K562 (cell line): ENCODE measurements at regions not wholly inside any gene's neighbourhood (a gene's known extent, or its start where the extent isn't known, plus 50 kb on each side); places are given as distances from the start of the nearest gene placed in this dataset.

Source experiments
- ATAC-seq: fragments of 200-7000 bp; cut with Tn5 transposase; 3 replicates; pipeline ENCODE4 v1.9.1; 2020; ENCODE audit warnings: moderate library complexity
- BruUV-seq: library from RNA; stranded (reverse); fragments of 400-500 nt; replicated peaks from 2 replicates; lab custom pipeline; 2021; lab: Mats Ljungman, UMichigan
- CTCF ChIA-PET: fragments of 300-600 bp; formaldehyde crosslinking; extraction: SDS; loops from one replicate; lab custom pipeline; 2021; ENCODE audit warnings: low intra/inter-chr PET ratio; lab: Yijun Ruan, JAX
- POLR2A ChIA-PET: fragments of 300-600, 350-650 bp; sonication (Branson Sonifier 250); formaldehyde crosslinking; extraction: SDS; loops from one replicate; lab custom pipeline; 2021; ENCODE audit warnings: antibody characterized with exemption, inconsistent platforms; lab: Yijun Ruan, JAX
- DNase-seq, 4 experiments: peaks; one replicate each; pipeline versions ENCODE4 v3.0.0 to v3.0.0-alpha.2; 2011 to 2018; ENCODE audit warnings: low spot score in 3 of 4, mixed read lengths in 3 of 4; ENCODE audit errors: extremely low read depth in 1 of 4
- FAIRE-seq: peaks from 2 replicates; lab custom pipeline; 2011; peaks lifted over from hg19 to GRCh38; lab: Jason Lieb, UNC
- H2AFZ ChIP-seq: 2 replicates; pipeline ENCODE4 v1.6.0; 2011; ENCODE audit warnings: low read depth, low read length, control low read depth, inconsistent platforms
- H3K27ac ChIP-seq: fragments of 200-600 bp; 3 replicates; pipeline ENCODE4 v1.8.0; 2011; ENCODE audit warnings: low read depth, mild to moderate bottlenecking, control low read depth, inconsistent platforms, low read length, moderate library complexity, mixed read lengths; ENCODE audit errors: extremely low read depth
- H3K27me3 ChIP-seq, 2 experiments: fragments of 300-600 bp in 1 of 2; 2 replicates in 1 of 2; 3 replicates in 1 of 2; pipeline versions ENCODE4 v1.6.0 to v1.8.0; 2011; ENCODE audit warnings: inconsistent platforms in 2 of 2, low read length in 2 of 2, mild to moderate bottlenecking in 1 of 2, mixed read lengths in 1 of 2, moderate library complexity in 1 of 2; ENCODE audit not compliant: control insufficient read depth in 2 of 2, insufficient read depth in 2 of 2
- H3K36me3 ChIP-seq: fragments of 300-600 bp; 3 replicates; pipeline ENCODE4 v1.8.0; 2011; ENCODE audit warnings: mild to moderate bottlenecking, low read length, inconsistent platforms; ENCODE audit not compliant: control insufficient read depth, insufficient read depth
- H3K4me1 ChIP-seq, 2 experiments: fragments of 200-600 bp in 1 of 2; replicated peaks in 1 of 2; 2 replicates in 1 of 2; 3 replicates in 1 of 2; pipeline versions ENCODE4 v1.5.1 to v1.8.0; 2011; ENCODE audit warnings: inconsistent platforms in 2 of 2, low read length in 2 of 2, mild to moderate bottlenecking in 1 of 2, mixed read lengths in 1 of 2, moderate library complexity in 1 of 2; ENCODE audit not compliant: control insufficient read depth in 2 of 2, insufficient read depth in 2 of 2
- H3K4me2 ChIP-seq: 2 replicates; pipeline ENCODE4 v1.6.1; 2011; ENCODE audit warnings: low read length, control low read depth, inconsistent platforms, mixed read lengths; ENCODE audit not compliant: insufficient read depth
- H3K4me3 ChIP-seq: fragments of 200-600 bp; sonication (generic), shearing (Covaris generic); 2 replicates; pipeline ENCODE4 v1.5.1; 2016; ENCODE audit warnings: control low read depth, inconsistent platforms
- H3K79me2 ChIP-seq: fragments of 200-600 bp; 3 replicates; pipeline ENCODE4 v1.8.0; 2011; ENCODE audit warnings: low read length, inconsistent platforms; ENCODE audit not compliant: control insufficient read depth, insufficient read depth
- H3K9ac ChIP-seq, 2 experiments: 2 replicates each; pipeline versions ENCODE4 v1.6.0 to v1.6.1; 2011; ENCODE audit warnings: low read depth in 2 of 2, low read length in 2 of 2, control low read depth in 1 of 2, inconsistent platforms in 1 of 2, mild to moderate bottlenecking in 1 of 2, mixed read lengths in 1 of 2; ENCODE audit not compliant: insufficient read depth in 1 of 2
- H3K9me1 ChIP-seq: one replicate; pipeline ENCODE4 v1.6.0; 2011; ENCODE audit warnings: inconsistent platforms, mild to moderate bottlenecking, low read length, moderate library complexity; ENCODE audit not compliant: control insufficient read depth, insufficient read depth
- H3K9me3 ChIP-seq: replicated peaks from 2 replicates; pipeline ENCODE4 v1.5.1; 2011; ENCODE audit warnings: low read depth, low read length, inconsistent platforms; ENCODE audit not compliant: control insufficient read depth, insufficient read depth
- H4K20me1 ChIP-seq: replicated peaks from 2 replicates; pipeline ENCODE4 v1.6.1; 2011; ENCODE audit warnings: low read length, inconsistent platforms, mixed read lengths; ENCODE audit not compliant: control insufficient read depth, insufficient read depth
- ARID4B ChIP-seq: sonication (generic); formaldehyde crosslinking; IDR thresholded peaks from 2 replicates; pipeline ENCODE4 v1.8.0; 2022; ENCODE audit warnings: mild to moderate bottlenecking, missing genetic modification reagents
- ATF7 ChIP-seq: fragments of 450-650 bp; IDR thresholded peaks from 2 replicates; pipeline ENCODE4 v1.7.1; 2014; ENCODE audit warnings: mild to moderate bottlenecking, moderate library complexity
- CHD1 ChIP-seq: fragments of 200-600 bp; sonication (generic); IDR thresholded peaks from one replicate; pipeline ENCODE4 v1.6.1; 2012; ENCODE audit warnings: mild to moderate bottlenecking, moderate library complexity, low read length, inconsistent platforms
- ETV6 ChIP-seq, 3 experiments: fragments of 150-350 bp in 1 of 3; sonication (generic) in 1 of 3; formaldehyde crosslinking in 1 of 3; IDR thresholded peaks; 2 replicates each; pipeline versions ENCODE4 v1.6.1 to v1.8.0; 2014 to 2022; ENCODE audit warnings: borderline replicate concordance in 2 of 3, low read depth in 2 of 3, antibody characterized with exemption in 1 of 3, low read length in 1 of 3, mild to moderate bottlenecking in 1 of 3, missing genetic modification reagents in 1 of 3
- GATA2 ChIP-seq: sonication (generic); formaldehyde crosslinking; IDR thresholded peaks from 2 replicates; pipeline ENCODE4 v1.4.0; 2020; ENCODE audit warnings: mild to moderate bottlenecking, missing genetic modification reagents
- IRF2 ChIP-seq: sonication (generic); formaldehyde crosslinking; IDR thresholded peaks from 2 replicates; pipeline ENCODE4 v1.8.1; 2022; ENCODE audit warnings: mild to moderate bottlenecking, missing genetic modification reagents
- KAT7 ChIP-seq: sonication (generic); formaldehyde crosslinking; IDR thresholded peaks from 2 replicates; pipeline ENCODE4 v1.8.0; 2022; ENCODE audit warnings: missing genetic modification reagents, mild to moderate bottlenecking, borderline replicate concordance
- MYBL2 ChIP-seq, 2 experiments: fragments of 450-650 bp in 1 of 2; sonication (generic) in 1 of 2; formaldehyde crosslinking in 1 of 2; IDR thresholded peaks; 2 replicates each; pipeline versions ENCODE4 v1.6.1 to v1.8.1; 2017 to 2022; ENCODE audit warnings: borderline replicate concordance in 1 of 2, inconsistent platforms in 1 of 2, low read depth in 1 of 2, mild to moderate bottlenecking in 1 of 2, missing genetic modification reagents in 1 of 2, moderate library complexity in 1 of 2
- NONO ChIP-seq, 2 experiments: fragments of 200-400 bp in 1 of 2; fragments of 450-650 bp in 1 of 2; formaldehyde crosslinking in 1 of 2; IDR thresholded peaks; 2 replicates each; pipeline ENCODE4 v1.6.1; 2017; ENCODE audit warnings: low read depth in 2 of 2, mild to moderate bottlenecking in 2 of 2, moderate library complexity in 2 of 2, low read length in 1 of 2
- TBP ChIP-seq: optimal IDR thresholded peaks from 2 replicates; pipeline ENCODE3; 2011; ENCODE audit warnings: low read depth, low read length, improper control_type of control experiment
- TEAD4 ChIP-seq, 2 experiments: sonication (generic) in 1 of 2; formaldehyde crosslinking in 1 of 2; IDR thresholded peaks; 2 replicates each; pipeline versions ENCODE4 v1.6.1 to v1.8.0; 2012 to 2022; ENCODE audit warnings: borderline replicate concordance in 1 of 2, inconsistent platforms in 1 of 2, low read length in 1 of 2, mild to moderate bottlenecking in 1 of 2, missing genetic modification reagents in 1 of 2
- THAP7 ChIP-seq: fragments of 250-450 bp; sonication (Bioruptor Pico); IDR thresholded peaks from 2 replicates; pipeline ENCODE4 v1.5.0; 2021
- WGBS: fragments of 100-300 bp; shearing (Covaris generic); methylation state at CpG from one replicate; pipeline ENCODE4 v1.1.6; 2016; ENCODE audit warnings: low coverage, mixed read lengths; ENCODE audit not compliant: insufficient coverage; ENCODE audit errors: missing lambda C conversion rate; 5-methylcytosine and 5-hydroxymethylcytosine counted together
- in situ Hi-C: fragments of 300-500 bp; cut with MboI; formaldehyde crosslinking; loops from 4 replicates; pipeline ENCODE4 v1.15.0; 2018; ENCODE audit warnings: inconsistent platforms, mixed read lengths
- intact Hi-C: fragments of 100-400 bp; cut with micrococcal nuclease; formaldehyde crosslinking; loops from 2 replicates; pipeline ENCODE4 v1.14.2; 2022
- TF ChIP-seq, protein P1 (sequence below): fragments of 250-450 bp; sonication (Bioruptor Pico); IDR thresholded peaks from 2 replicates; pipeline ENCODE4 v1.4.0; 2020; ENCODE audit warnings: mild to moderate bottlenecking, moderate library complexity, borderline replicate concordance

GRCh38 chr20:39792334-39792733, 830.2 kb downstream of the DHX35 start (continued):
- TF ChIP-seq, protein P1, sequence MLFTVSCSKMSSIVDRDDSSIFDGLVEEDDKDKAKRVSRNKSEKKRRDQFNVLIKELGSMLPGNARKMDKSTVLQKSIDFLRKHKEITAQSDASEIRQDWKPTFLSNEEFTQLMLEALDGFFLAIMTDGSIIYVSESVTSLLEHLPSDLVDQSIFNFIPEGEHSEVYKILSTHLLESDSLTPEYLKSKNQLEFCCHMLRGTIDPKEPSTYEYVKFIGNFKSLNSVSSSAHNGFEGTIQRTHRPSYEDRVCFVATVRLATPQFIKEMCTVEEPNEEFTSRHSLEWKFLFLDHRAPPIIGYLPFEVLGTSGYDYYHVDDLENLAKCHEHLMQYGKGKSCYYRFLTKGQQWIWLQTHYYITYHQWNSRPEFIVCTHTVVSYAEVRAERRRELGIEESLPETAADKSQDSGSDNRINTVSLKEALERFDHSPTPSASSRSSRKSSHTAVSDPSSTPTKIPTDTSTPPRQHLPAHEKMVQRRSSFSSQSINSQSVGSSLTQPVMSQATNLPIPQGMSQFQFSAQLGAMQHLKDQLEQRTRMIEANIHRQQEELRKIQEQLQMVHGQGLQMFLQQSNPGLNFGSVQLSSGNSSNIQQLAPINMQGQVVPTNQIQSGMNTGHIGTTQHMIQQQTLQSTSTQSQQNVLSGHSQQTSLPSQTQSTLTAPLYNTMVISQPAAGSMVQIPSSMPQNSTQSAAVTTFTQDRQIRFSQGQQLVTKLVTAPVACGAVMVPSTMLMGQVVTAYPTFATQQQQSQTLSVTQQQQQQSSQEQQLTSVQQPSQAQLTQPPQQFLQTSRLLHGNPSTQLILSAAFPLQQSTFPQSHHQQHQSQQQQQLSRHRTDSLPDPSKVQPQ (CRISPR knock-in tag): no peak
- TF ChIP-seq ATF7: no peak
- no peak for TF ChIP-seq TEAD4 (IDR thresholded peaks at IDR 0.05; ENCODE audit: low read length)
- TF ChIP-seq TEAD4 (CRISPR knock-in tag; IDR thresholded peaks at IDR 0.05; ENCODE audit: borderline replicate concordance): no peak
- no peak for TF ChIP-seq TBP
- no peak for TF ChIP-seq GATA2
- no peak for TF ChIP-seq CHD1
- no peak for TF ChIP-seq NONO (IDR thresholded peaks at IDR 0.05; ENCODE audit: low read depth in 2 of 2, low read length in 1 of 2)

DNA sequence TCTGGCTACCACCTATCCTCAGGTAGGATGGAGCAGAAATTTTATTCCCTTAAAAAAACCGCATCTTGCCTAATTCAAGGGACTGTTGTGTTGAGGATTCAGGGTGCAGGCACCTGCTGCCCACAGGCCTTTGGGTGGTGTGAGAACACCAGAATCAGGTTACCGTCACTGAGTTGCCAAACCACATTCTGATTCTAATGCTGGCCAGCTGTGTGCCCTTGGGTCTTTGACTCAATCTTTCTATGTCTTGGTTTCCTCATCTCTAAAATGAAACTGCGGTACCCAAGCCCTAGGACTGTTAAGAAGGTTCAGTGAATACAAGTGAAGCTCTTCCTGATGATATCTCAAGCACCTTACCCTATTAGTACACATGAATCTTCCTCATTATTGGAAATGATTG, 827.3 kb downstream of the DHX35 start:
- Histone ChIP-seq H3K27ac (no peak overlapping the region), H3K4me1 (no peaks in the 10 kb centered on the region), H3K9me1 (no peaks in the 10 kb centered on the region), H3K27me3 (no peaks in the 10 kb centered on the region), H3K36me3 (no peaks in the 10 kb centered on the region), H3K79me2 (no peaks in the 10 kb centered on the region), H3K4me2 (no peak overlapping the region), H3K9ac (no peak overlapping the region), H2AFZ (no peak overlapping the region), H4K20me1 (no peaks in the 10 kb centered on the region), H3K9me3 (no peaks in the 10 kb centered on the region), H3K4me3 (no peak overlapping the region)
- FAIRE-seq (no peak), ATAC-seq (no peak), DNase-seq (no peak)
- in situ Hi-C loops (no loop called here), intact Hi-C loops (no loop called here)
- ChIA-PET POLR2A (no interaction called here), CTCF (no interaction called here)
- BruUV-seq: no TSS peak
- WGBS: 0% methylated on average over 3 of the region's 3 CpGs
- no peak for TF ChIP-seq THAP7
- no peak for TF ChIP-seq KAT7 (CRISPR knock-in tag)
- no peak for TF ChIP-seq IRF2 (CRISPR knock-in tag)
- no peak for TF ChIP-seq MYBL2 (IDR thresholded peaks at IDR 0.05; ENCODE audit: low read depth)
- no peak for TF ChIP-seq MYBL2 (CRISPR knock-in tag; IDR thresholded peaks at IDR 0.05; ENCODE audit: borderline replicate concordance)
- no peak for TF ChIP-seq ARID4B (CRISPR knock-in tag)
- no peak for TF ChIP-seq ETV6 (IDR thresholded peaks at IDR 0.05; ENCODE audit: borderline replicate concordance in 1 of 2, low read depth in 2 of 2, low read length in 1 of 2)
- TF ChIP-seq ETV6 (CRISPR knock-in tag; IDR thresholded peaks at IDR 0.05; ENCODE audit: borderline replicate concordance): no peak
